HepG2 (cell line): ENCODE measurements at regions not wholly inside any gene's neighbourhood (a gene's known extent, or its start where the extent isn't known, plus 50 kb on each side); places are given as distances from the start of the nearest gene placed in this dataset.

Experiments
- ATAC-seq: fragments of 200-7000 bp; cut with Tn5 transposase; 3 replicates; pipeline ENCODE4 v1.9.1; 2020; ENCODE audit warnings: mild to moderate bottlenecking, moderate library complexity
- BruUV-seq: library from RNA; stranded (reverse); fragments of 400-500 nt; replicated peaks from 2 replicates; lab custom pipeline; 2021; lab: Mats Ljungman, UMichigan
- CTCF ChIA-PET: fragments of 300-600 bp; formaldehyde crosslinking; extraction: SDS; loops from one replicate; lab custom pipeline; 2021; ENCODE audit warnings: low total read pairs, inconsistent platforms, low intra/inter-chr PET ratio; lab: Yijun Ruan, JAX
- POLR2A ChIA-PET: fragments of 350-600 bp; sonication (Branson Sonifier 250); formaldehyde crosslinking; loops from one replicate; lab custom pipeline; 2020; ENCODE audit warnings: antibody characterized with exemption, inconsistent platforms; lab: Yijun Ruan, JAX
- DNase-seq: peaks from one replicate; pipeline ENCODE4 v3.0.0-alpha.2; 2015; ENCODE audit warnings: low spot score
- FAIRE-seq: peaks from 3 replicates; lab custom pipeline; 2011; peaks lifted over from hg19 to GRCh38; lab: Jason Lieb, UNC
- H2AFZ ChIP-seq: one replicate; pipeline ENCODE4 v1.6.1; 2011; ENCODE audit warnings: low read length, inconsistent platforms
- H3K27ac ChIP-seq: fragments of 300-600 bp; 3 replicates; pipeline ENCODE4 v1.8.0; 2011; ENCODE audit warnings: mixed run types, mild to moderate bottlenecking, mixed read lengths, low read length, inconsistent platforms; ENCODE audit not compliant: insufficient read depth; ENCODE audit errors: extremely low read length
- H3K27me3 ChIP-seq, 2 experiments: fragments of 200-600 bp in 1 of 2; 2 replicates in 1 of 2; 3 replicates in 1 of 2; pipeline versions ENCODE4 v1.6.0 to v1.8.0; 2011; ENCODE audit warnings: low read length in 2 of 2, mild to moderate bottlenecking in 2 of 2, moderate library complexity in 2 of 2, inconsistent platforms in 1 of 2; ENCODE audit not compliant: insufficient read depth in 2 of 2, control insufficient read depth in 1 of 2
- H3K36me3 ChIP-seq, 2 experiments: fragments of 200-600 bp in 1 of 2; replicated peaks in 1 of 2; 2 replicates in 1 of 2; 3 replicates in 1 of 2; pipeline versions ENCODE4 v1.5.1 to v1.8.0; 2011; ENCODE audit warnings: low read length in 2 of 2, inconsistent platforms in 1 of 2; ENCODE audit not compliant: insufficient read depth in 2 of 2, control insufficient read depth in 1 of 2
- H3K4me1 ChIP-seq: 2 replicates; pipeline ENCODE4 v1.5.1; 2012; ENCODE audit warnings: low read length, inconsistent platforms; ENCODE audit not compliant: insufficient read depth
- H3K4me2 ChIP-seq: 2 replicates; pipeline ENCODE4 v1.6.0; 2011; ENCODE audit warnings: low read depth, low read length, inconsistent platforms
- H3K4me3 ChIP-seq, 3 experiments: fragments of 200-600 bp in 1 of 3; sonication (generic), shearing (Covaris generic) in 1 of 3; replicated peaks in 1 of 3; 2 replicates each; pipeline ENCODE4 v1.5.1; 2011 to 2016; ENCODE audit warnings: low read length in 3 of 3, inconsistent platforms in 2 of 3, low read depth in 2 of 3, mild to moderate bottlenecking in 2 of 3, control low read depth in 1 of 3, mixed read lengths in 1 of 3; ENCODE audit not compliant: insufficient read depth in 1 of 3
- H3K79me2 ChIP-seq: one replicate; pipeline ENCODE4 v1.6.1; 2011; ENCODE audit warnings: low read length, inconsistent platforms; ENCODE audit not compliant: insufficient read depth
- H3K9ac ChIP-seq: 2 replicates; pipeline ENCODE4 v1.6.0; 2011; ENCODE audit warnings: mild to moderate bottlenecking, low read depth, low read length, inconsistent platforms; ENCODE audit not compliant: insufficient read depth
- H3K9me3 ChIP-seq: 2 replicates; pipeline ENCODE4 v1.5.1; 2012; ENCODE audit warnings: mild to moderate bottlenecking, low read length
- H4K20me1 ChIP-seq: 2 replicates; pipeline ENCODE4 v1.6.0; 2011; ENCODE audit warnings: inconsistent platforms, mild to moderate bottlenecking, low read length, moderate library complexity; ENCODE audit not compliant: insufficient read depth
- BCL3 ChIP-seq: sonication (generic); formaldehyde crosslinking; IDR thresholded peaks from 2 replicates; pipeline ENCODE4 v1.5.1; 2020; ENCODE audit warnings: mild to moderate bottlenecking, missing genetic modification reagents, moderate library complexity
- CBX5 ChIP-seq: sonication (generic); formaldehyde crosslinking; IDR thresholded peaks from 2 replicates; pipeline ENCODE4 v1.4.0; 2020; ENCODE audit warnings: missing genetic modification reagents, borderline replicate concordance
- HNRNPH1 ChIP-seq: fragments of 200-400 bp; formaldehyde crosslinking; optimal IDR thresholded peaks from 2 replicates; pipeline ENCODE3; 2017; ENCODE audit warnings: mild to moderate bottlenecking, low read depth, low read length
- MAFK ChIP-seq, 2 experiments: IDR thresholded peaks in 1 of 2; conservative IDR thresholded peaks in 1 of 2; 2 replicates each; pipeline ENCODE4 v1.6.1; 2011; ENCODE audit warnings: improper control_type of control experiment in 2 of 2, low read length in 2 of 2
- SMARCE1 ChIP-seq: fragments of 450-650 bp; IDR thresholded peaks from 2 replicates; pipeline ENCODE4 v1.6.1; 2017; ENCODE audit warnings: borderline replicate concordance
- ZBTB8A ChIP-seq: sonication (generic); formaldehyde crosslinking; IDR thresholded peaks from 2 replicates; pipeline ENCODE4 v1.4.0; 2020; ENCODE audit warnings: mild to moderate bottlenecking, low read depth, missing genetic modification reagents, borderline replicate concordance
- ZFX ChIP-seq: sonication (generic); formaldehyde crosslinking; IDR thresholded peaks from 2 replicates; pipeline ENCODE4 v1.4.0; 2020; ENCODE audit warnings: mild to moderate bottlenecking, low read depth, missing genetic modification reagents, moderate library complexity
- ZGPAT ChIP-seq: IDR thresholded peaks from 2 replicates; pipeline ENCODE4 v1.6.1; 2016; ENCODE audit warnings: mild to moderate bottlenecking
- ZNF784 ChIP-seq: sonication (generic); formaldehyde crosslinking; IDR thresholded peaks from 2 replicates; pipeline ENCODE4 v1.5.1; 2020; ENCODE audit warnings: missing genetic modification reagents, mild to moderate bottlenecking, borderline replicate concordance
- WGBS: methylation state at CpG from one replicate; pipeline ENCODE4 v1.1.6; 2017; ENCODE audit warnings: low lambda C conversion rate; 5-methylcytosine and 5-hydroxymethylcytosine counted together
- in situ Hi-C: cut with HindIII; loops from 2 replicates; pipeline ENCODE4 v1.10.0; 2017; ENCODE audit warnings: low pct_unique_long_range_greater_than_20kb; ENCODE audit not compliant: extremely low pct_ligation_motif_present
- intact Hi-C: fragments of 100-400 bp; cut with micrococcal nuclease; formaldehyde crosslinking; loops from one replicate; pipeline ENCODE4 v1.10.0; 2022; ENCODE audit not compliant: unreplicated experiment
- TF ChIP-seq, protein P1 (sequence below): sonication (generic); formaldehyde crosslinking; IDR thresholded peaks from 2 replicates; pipeline ENCODE4 v1.4.0; 2020; ENCODE audit warnings: missing genetic modification reagents
- TF ChIP-seq, protein P2 (sequence below): sonication (generic); formaldehyde crosslinking; IDR thresholded peaks from 2 replicates; pipeline ENCODE4 v1.5.0; 2020; ENCODE audit warnings: mild to moderate bottlenecking, missing genetic modification reagents

GRCh38 chr5:162711244-162711643 lies 643.7 kb downstream of the GABRG2 start:
- no peak for FAIRE-seq
- no peaks in the 10 kb centered on the region for H3K79me2 ChIP-seq
- no peak overlapping the region for H3K4me2 ChIP-seq
- in situ Hi-C loops, result no loop called here
- intact Hi-C loops, result no loop called here
- no peaks in the 10 kb centered on the region for H3K4me1 ChIP-seq
- ATAC-seq, result no peak
- no peak overlapping the region for H3K4me3 ChIP-seq
- peaks cover 69% of the 10 kb centered on the region for H3K9me3 ChIP-seq
- H3K9ac ChIP-seq, result no peak overlapping the region
- no peak overlapping the region for H2AFZ ChIP-seq
- DNase-seq, result no peak
- no peaks in the 10 kb centered on the region for H3K27me3 ChIP-seq
- ChIA-PET POLR2A (no interaction called here), CTCF (no interaction called here)
- WGBS, result under 1% methylated on average over 4 of the region's 4 CpGs
- no peak overlapping the region for H3K27ac ChIP-seq
- no peaks in the 10 kb centered on the region for H3K36me3 ChIP-seq
- TF ChIP-seq MAFK (conservative IDR thresholded peaks at IDR 0.05 in 1 of 2, IDR thresholded peaks at IDR 0.05 in 1 of 2; ENCODE audit: low read length in 2 of 2), result peak in 1 of 2 experiments; percentile 16; a peak in 1 of 4 replicates
- TF ChIP-seq, protein P1, sequence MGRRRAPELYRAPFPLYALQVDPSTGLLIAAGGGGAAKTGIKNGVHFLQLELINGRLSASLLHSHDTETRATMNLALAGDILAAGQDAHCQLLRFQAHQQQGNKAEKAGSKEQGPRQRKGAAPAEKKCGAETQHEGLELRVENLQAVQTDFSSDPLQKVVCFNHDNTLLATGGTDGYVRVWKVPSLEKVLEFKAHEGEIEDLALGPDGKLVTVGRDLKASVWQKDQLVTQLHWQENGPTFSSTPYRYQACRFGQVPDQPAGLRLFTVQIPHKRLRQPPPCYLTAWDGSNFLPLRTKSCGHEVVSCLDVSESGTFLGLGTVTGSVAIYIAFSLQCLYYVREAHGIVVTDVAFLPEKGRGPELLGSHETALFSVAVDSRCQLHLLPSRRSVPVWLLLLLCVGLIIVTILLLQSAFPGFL (CRISPR knock-in tag), result no peak
- no peak for TF ChIP-seq SMARCE1
- H4K20me1 ChIP-seq, result no peaks in the 10 kb centered on the region
- no TSS peak for BruUV-seq

GRCh38 chr5:162719720-162720119 lies 652.1 kb downstream of the GABRG2 start:
- DNase-seq (no peak), FAIRE-seq (no peak), ATAC-seq (no peak)
- Histone ChIP-seq H3K27ac (no peak overlapping the region), H3K36me3 (no peaks in the 10 kb centered on the region), H3K4me3 (no peak overlapping the region), H2AFZ (no peak overlapping the region), H3K4me1 (no peaks in the 10 kb centered on the region), H3K4me2 (no peak overlapping the region), H4K20me1 (no peaks in the 10 kb centered on the region), H3K9me3 (peaks cover 87% of the 10 kb centered on the region), H3K27me3 (no peaks in the 10 kb centered on the region), H3K79me2 (no peaks in the 10 kb centered on the region), H3K9ac (no peak overlapping the region)
- intact Hi-C loops (no loop called here), in situ Hi-C loops (no loop called here)
- no TSS peak for BruUV-seq
- CTCF ChIA-PET, result no interaction called here
- POLR2A ChIA-PET, result no interaction called here
- TF ChIP-seq CBX5, result no peak
- TF ChIP-seq, protein P2, sequence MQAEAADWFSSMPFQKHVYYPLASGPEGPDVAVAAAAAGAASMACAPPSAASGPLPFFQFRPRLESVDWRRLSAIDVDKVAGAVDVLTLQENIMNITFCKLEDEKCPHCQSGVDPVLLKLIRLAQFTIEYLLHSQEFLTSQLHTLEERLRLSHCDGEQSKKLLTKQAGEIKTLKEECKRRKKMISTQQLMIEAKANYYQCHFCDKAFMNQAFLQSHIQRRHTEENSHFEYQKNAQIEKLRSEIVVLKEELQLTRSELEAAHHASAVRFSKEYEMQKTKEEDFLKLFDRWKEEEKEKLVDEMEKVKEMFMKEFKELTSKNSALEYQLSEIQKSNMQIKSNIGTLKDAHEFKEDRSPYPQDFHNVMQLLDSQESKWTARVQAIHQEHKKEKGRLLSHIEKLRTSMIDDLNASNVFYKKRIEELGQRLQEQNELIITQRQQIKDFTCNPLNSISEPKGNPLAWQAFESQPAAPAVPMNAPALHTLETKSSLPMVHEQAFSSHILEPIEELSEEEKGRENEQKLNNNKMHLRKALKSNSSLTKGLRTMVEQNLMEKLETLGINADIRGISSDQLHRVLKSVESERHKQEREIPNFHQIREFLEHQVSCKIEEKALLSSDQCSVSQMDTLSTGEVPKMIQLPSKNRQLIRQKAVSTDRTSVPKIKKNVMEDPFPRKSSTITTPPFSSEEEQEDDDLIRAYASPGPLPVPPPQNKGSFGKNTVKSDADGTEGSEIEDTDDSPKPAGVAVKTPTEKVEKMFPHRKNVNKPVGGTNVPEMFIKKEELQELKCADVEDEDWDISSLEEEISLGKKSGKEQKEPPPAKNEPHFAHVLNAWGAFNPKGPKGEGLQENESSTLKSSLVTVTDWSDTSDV, result no peak
- TF ChIP-seq ZBTB8A, result no peak
- TF ChIP-seq BCL3, result no peak
- no peak for TF ChIP-seq ZGPAT (CRISPR knock-in tag)
- no peak for TF ChIP-seq HNRNPH1
- no peak for TF ChIP-seq ZNF784 (CRISPR knock-in tag)
- TF ChIP-seq ZFX, result no peak
